ENCODE measurements at regions not wholly inside any gene's neighbourhood (a gene's known extent, or its start where the extent isn't known, plus 50 kb on each side); places are given as distances from the start of the nearest gene placed in this dataset.
"Not testable (repeated sequence)": the region's sequence is repeated elsewhere in the genome, so short reads cannot be mapped to it uniquely, and the experiment has no call there.

- DNase-seq (ENCODE audit: extremely low spot score, insufficient read length, low read depth) (no peak), FAIRE-seq (no peak)
These were observed 265.5 kb downstream of the CYRIA start for GRCh38 chr2:16400127-16400623.

GRCh38 chr2:16398486-16399043 lies 267.1 kb downstream of the CYRIA start:
- FAIRE-seq (no peak), DNase-seq (ENCODE audit: extremely low spot score, insufficient read length, low read depth) (no peak)

- no peak for DNase-seq (ENCODE audit: extremely low spot score, insufficient read length, low read depth)
- FAIRE-seq, result no peak
These were observed 267.8 kb downstream of the CYRIA start for GRCh38 chr2:16397681-16398475.

GRCh38 chr2:16396986-16397385 lies 268.6 kb downstream of the CYRIA start:
- DNase-seq (ENCODE audit: extremely low spot score, insufficient read length, low read depth), result no peak
- no peak for FAIRE-seq

GRCh38 chr2:16396171-16396570 lies 269.5 kb downstream of the CYRIA start:
- FAIRE-seq (no peak), DNase-seq (ENCODE audit: extremely low spot score, insufficient read length, low read depth) (no peak)

GRCh38 chr2:16395601-16396000 lies 270.0 kb downstream of the CYRIA start:
- no peak for DNase-seq (ENCODE audit: extremely low spot score, insufficient read length, low read depth)

GRCh38 chr2:16394986-16395550 lies 270.6 kb downstream of the CYRIA start:
- DNase-seq (ENCODE audit: extremely low spot score, insufficient read length, low read depth) (no peak), FAIRE-seq (peak; percentile 9)

More at GRCh38 chr2:16395601-16396000, 270.0 kb downstream of the CYRIA start:
- no peak for FAIRE-seq

GRCh38 chr2:16394072-16394985 lies 271.3 kb downstream of the CYRIA start:
- FAIRE-seq (no peak), DNase-seq (ENCODE audit: extremely low spot score, insufficient read length, low read depth) (no peak)

GRCh38 chr2:16393500-16394071 lies 272.0 kb downstream of the CYRIA start:
- FAIRE-seq, result no peak
- no peak for DNase-seq (ENCODE audit: extremely low spot score, insufficient read length, low read depth)

- DNase-seq (ENCODE audit: extremely low spot score, insufficient read length, low read depth) (no peak), FAIRE-seq (no peak)
These were observed 272.8 kb downstream of the CYRIA start for GRCh38 chr2:16392647-16393499.

- no peak for DNase-seq (ENCODE audit: extremely low spot score, insufficient read length, low read depth)
- no peak for FAIRE-seq
These were observed 273.6 kb downstream of the CYRIA start for GRCh38 chr2:16391986-16392385.

GRCh38 chr2:16390561-16390960 lies 275.1 kb downstream of the CYRIA start:
- no peak for FAIRE-seq

GRCh38 chr2:16389611-16390010 lies 276.0 kb downstream of the CYRIA start:
- FAIRE-seq (no peak), DNase-seq (ENCODE audit: extremely low spot score, insufficient read length, low read depth) (no peak)

More at GRCh38 chr2:16390561-16390960, 275.1 kb downstream of the CYRIA start:
- DNase-seq (ENCODE audit: extremely low spot score, insufficient read length, low read depth), result no peak

GRCh38 chr2:16388199-16388830 lies 277.3 kb downstream of the CYRIA start:
- DNase-seq (ENCODE audit: extremely low spot score, insufficient read length, low read depth); FAIRE-seq: not testable (repeated sequence)

GRCh38 chr2:16387461-16387984 lies 278.1 kb downstream of the CYRIA start:
- DNase-seq (ENCODE audit: extremely low spot score, insufficient read length, low read depth), result no peak
- FAIRE-seq, result no peak

- no peak for FAIRE-seq
- DNase-seq (ENCODE audit: extremely low spot score, insufficient read length, low read depth), result no peak
These were observed 279.2 kb downstream of the CYRIA start for GRCh38 chr2:16386431-16386830.

- FAIRE-seq (no peak), DNase-seq (ENCODE audit: extremely low spot score, insufficient read length, low read depth) (no peak)
These were observed 279.6 kb downstream of the CYRIA start for GRCh38 chr2:16386031-16386430.

- DNase-seq (ENCODE audit: extremely low spot score, insufficient read length, low read depth) (no peak), FAIRE-seq (no peak)
These were observed 280.3 kb downstream of the CYRIA start for GRCh38 chr2:16385341-16385740.

Measured in GM18507 (cell line).